Esophagus squamous epithelium (tissue), 5 donors: ENCODE measurements at regions not wholly inside any gene's neighbourhood (a gene's known extent, or its start where the extent isn't known, plus 50 kb on each side); places are given as distances from the start of the nearest gene placed in this dataset.

Experiments used
- DNase-seq: peaks from one replicate; lab custom pipeline; 2025; lab: John Stamatoyannopoulos, UW
- H3K27ac ChIP-seq, 4 donors: fragments of 200-600 bp; sonication (generic); one replicate each; pipeline ENCODE4 v1.5.1; 2016 to 2019; ENCODE audit warnings: mild to moderate bottlenecking in 1 of 4
- H3K27me3 ChIP-seq, 4 donors: fragments of 200-600 bp; sonication (generic); 1 replicate in 3 of 4; 2 replicates in 1 of 4; pipeline versions ENCODE4 v1.5.1 to v1.6.0; 2017 to 2021; ENCODE audit warnings: antibody characterized with exemption in 1 of 4
- H3K36me3 ChIP-seq, 3 donors: fragments of 200-600 bp; sonication (generic); one replicate each; pipeline ENCODE4 v1.5.1; 2016 to 2019
- H3K4me1 ChIP-seq, 3 donors: fragments of 200-600 bp; sonication (generic); one replicate each; pipeline ENCODE4 v1.5.1; 2017 to 2019
- H3K4me3 ChIP-seq, 4 donors: fragments of 200-600 bp; sonication (generic); 1 replicate in 3 of 4; 2 replicates in 1 of 4; pipeline ENCODE4 v1.5.1; 2016 to 2019; ENCODE audit warnings: mild to moderate bottlenecking in 2 of 4, moderate library complexity in 1 of 4
- H3K9me3 ChIP-seq, 3 donors: fragments of 200-600 bp; sonication (generic); one replicate each; pipeline ENCODE4 v1.5.1; 2016 to 2019
- POLR2A ChIP-seq, 4 donors: fragments of 450-650 bp; IDR thresholded peaks; one replicate each; pipeline ENCODE4 v1.6.1; 2017; ENCODE audit warnings: antibody characterized with exemption in 4 of 4, mild to moderate bottlenecking in 4 of 4, moderate library complexity in 3 of 4
- WGBS, 2 donors: methylation state at CpG; one replicate each; pipeline ENCODE4 v1.1.5; 2018; 5-methylcytosine and 5-hydroxymethylcytosine counted together
- intact Hi-C: fragments of 100-400 bp; cut with DNase I; formaldehyde crosslinking; loops from one replicate; pipeline ENCODE4 v1.15.0; 2022
- TF ChIP-seq, protein P1 (sequence below), 6 experiments: fragments of 450-650 bp in 4 of 6; fragments of 200-600 bp in 2 of 6; sonication (generic) in 2 of 6; IDR thresholded peaks; one replicate each; pipeline ENCODE4 v1.5.1; 2016 to 2019; ENCODE audit warnings: antibody characterized with exemption in 6 of 6, mild to moderate bottlenecking in 4 of 6, moderate library complexity in 4 of 6
- donor health status: DM: yes; HTN: yes; CAD: no.

DNA sequence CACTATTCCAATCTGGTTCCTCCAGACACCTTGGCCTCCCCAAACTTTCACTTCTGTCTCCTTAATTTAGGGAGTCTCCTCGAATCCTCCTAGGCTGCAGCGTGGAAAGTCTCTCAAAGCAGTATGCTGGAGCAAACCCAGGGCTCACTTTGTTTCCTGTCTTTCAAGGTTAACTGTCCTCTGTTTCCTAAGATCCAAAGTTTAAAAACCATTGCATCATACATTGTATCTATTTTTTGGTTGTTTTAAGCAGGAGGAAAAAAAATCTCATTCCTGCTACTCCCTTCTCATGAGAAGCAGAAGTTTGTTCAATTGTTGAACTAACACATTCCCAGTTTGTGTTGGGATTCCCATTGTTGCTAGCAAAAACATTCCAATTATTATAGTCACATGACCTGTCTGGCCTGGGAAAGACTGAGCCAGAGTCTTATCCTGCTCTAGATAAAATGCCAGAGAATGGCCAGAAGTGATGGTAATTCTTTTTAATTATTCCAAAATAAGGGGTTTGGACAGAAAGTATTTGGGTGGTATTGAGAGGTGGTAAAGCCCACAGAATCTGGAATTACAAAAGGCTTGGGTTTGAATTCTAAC is 67.3 kb downstream of the HSPB8 start:
- Histone ChIP-seq H3K27ac (peak overlapping the region in 1 of 4 donors; percentile 16), H3K4me3 (no peak overlapping the region), H3K9me3 (no peaks in the 10 kb centered on the region), H3K4me1 (peaks cover 0 to 6% (median 0%) of the 10 kb centered on the region in 3 donors), H3K27me3 (no peaks in the 10 kb centered on the region), H3K36me3 (no peaks in the 10 kb centered on the region)
- no peak for DNase-seq
- WGBS, 2 donors, result 48 to 53% methylated on average over 2 of the region's 2 CpGs
- TF ChIP-seq, protein P1, sequence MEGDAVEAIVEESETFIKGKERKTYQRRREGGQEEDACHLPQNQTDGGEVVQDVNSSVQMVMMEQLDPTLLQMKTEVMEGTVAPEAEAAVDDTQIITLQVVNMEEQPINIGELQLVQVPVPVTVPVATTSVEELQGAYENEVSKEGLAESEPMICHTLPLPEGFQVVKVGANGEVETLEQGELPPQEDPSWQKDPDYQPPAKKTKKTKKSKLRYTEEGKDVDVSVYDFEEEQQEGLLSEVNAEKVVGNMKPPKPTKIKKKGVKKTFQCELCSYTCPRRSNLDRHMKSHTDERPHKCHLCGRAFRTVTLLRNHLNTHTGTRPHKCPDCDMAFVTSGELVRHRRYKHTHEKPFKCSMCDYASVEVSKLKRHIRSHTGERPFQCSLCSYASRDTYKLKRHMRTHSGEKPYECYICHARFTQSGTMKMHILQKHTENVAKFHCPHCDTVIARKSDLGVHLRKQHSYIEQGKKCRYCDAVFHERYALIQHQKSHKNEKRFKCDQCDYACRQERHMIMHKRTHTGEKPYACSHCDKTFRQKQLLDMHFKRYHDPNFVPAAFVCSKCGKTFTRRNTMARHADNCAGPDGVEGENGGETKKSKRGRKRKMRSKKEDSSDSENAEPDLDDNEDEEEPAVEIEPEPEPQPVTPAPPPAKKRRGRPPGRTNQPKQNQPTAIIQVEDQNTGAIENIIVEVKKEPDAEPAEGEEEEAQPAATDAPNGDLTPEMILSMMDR (IDR thresholded peaks at IDR 0.05), result no peak
- TF ChIP-seq POLR2A (IDR thresholded peaks at IDR 0.05), result no peak
- intact Hi-C loops, result no loop called here

GRCh38 chr12:119247007-119247719 is 68.4 kb downstream of the HSPB8 start:
- intact Hi-C loops, result no loop called here
- Histone ChIP-seq H3K4me1 (peaks cover 0 to 6% (median 0%) of the 10 kb centered on the region in 3 donors), H3K27ac (peak overlapping the region in 1 of 4 donors; percentile 34), H3K36me3 (no peaks in the 10 kb centered on the region), H3K9me3 (no peaks in the 10 kb centered on the region), H3K4me3 (no peak overlapping the region), H3K27me3 (no peaks in the 10 kb centered on the region)
- TF ChIP-seq, protein P1 (IDR thresholded peaks at IDR 0.05), result no peak
- TF ChIP-seq POLR2A (IDR thresholded peaks at IDR 0.05), result no peak
- no peak for DNase-seq
- WGBS, 2 donors, result 67 to 74% methylated on average over 6 of the region's 6 CpGs

DNA sequence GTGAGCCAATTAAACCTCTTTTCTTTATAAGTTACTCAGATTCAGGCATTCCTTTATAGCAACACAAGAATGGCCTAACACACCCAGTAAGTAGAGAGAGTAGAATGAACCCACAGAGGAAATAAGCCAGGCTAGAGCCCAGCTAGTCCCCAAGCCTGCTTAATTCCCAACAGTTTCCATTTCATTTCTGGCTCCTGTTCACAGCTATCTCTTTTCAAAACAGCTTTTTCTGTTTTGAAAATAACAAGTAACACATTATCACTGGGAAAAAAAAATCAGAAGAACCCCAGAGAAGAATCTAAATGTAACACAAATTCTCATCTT is 69.0 kb downstream of the HSPB8 start:
- peaks cover 0 to 6% (median 0%) of the 10 kb centered on the region in 3 donors for H3K4me1 ChIP-seq
- no peak for DNase-seq
- no peak for TF ChIP-seq POLR2A (IDR thresholded peaks at IDR 0.05)
- H3K36me3 ChIP-seq, result no peaks in the 10 kb centered on the region
- intact Hi-C loops, result no loop called here
- H3K27me3 ChIP-seq, result no peaks in the 10 kb centered on the region
- no peak overlapping the region for H3K27ac ChIP-seq
- no peaks in the 10 kb centered on the region for H3K9me3 ChIP-seq
- H3K4me3 ChIP-seq, result no peak overlapping the region

- no peak overlapping the region for H3K27ac ChIP-seq
These were observed 70.8 kb downstream of the HSPB8 start for GRCh38 chr12:119249383-119250155.

GRCh38 chr12:119255314-119255713 is 76.6 kb downstream of the HSPB8 start:
- H3K27me3 ChIP-seq, result no peaks in the 10 kb centered on the region
- intact Hi-C loops, result no loop called here
- no peak for TF ChIP-seq POLR2A (IDR thresholded peaks at IDR 0.05)
- TF ChIP-seq, protein P1 (IDR thresholded peaks at IDR 0.05), result no peak
- no peaks in the 10 kb centered on the region for H3K4me1 ChIP-seq
- H3K4me3 ChIP-seq, result no peak overlapping the region
- no peaks in the 10 kb centered on the region for H3K9me3 ChIP-seq
- H3K27ac ChIP-seq, result no peak overlapping the region
- 56 to 68% methylated on average over 4 of the region's 4 CpGs for WGBS, 2 donors
- DNase-seq, result no peak
- H3K36me3 ChIP-seq, result no peaks in the 10 kb centered on the region

More at GRCh38 chr12:119249383-119250155, 70.8 kb downstream of the HSPB8 start:
- Histone ChIP-seq H3K27me3 (no peaks in the 10 kb centered on the region), H3K9me3 (no peaks in the 10 kb centered on the region), H3K4me3 (no peak overlapping the region), H3K36me3 (no peaks in the 10 kb centered on the region), H3K4me1 (peaks cover 0 to 6% (median 0%) of the 10 kb centered on the region in 3 donors)
- intact Hi-C loops, result no loop called here
- WGBS, 2 donors, result 73 to 81% methylated on average over 11 of the region's 11 CpGs
- DNase-seq, result no peak
- TF ChIP-seq POLR2A (IDR thresholded peaks at IDR 0.05), result no peak
- TF ChIP-seq, protein P1 (IDR thresholded peaks at IDR 0.05), result no peak
